Kidney glomerular epithelial cell (primary cell): ENCODE measurements at regions not wholly inside any gene's neighbourhood (a gene's known extent, or its start where the extent isn't known, plus 50 kb on each side); places are given as distances from the start of the nearest gene placed in this dataset.
"Not testable (repeated sequence)": the region's sequence is repeated elsewhere in the genome, so short reads cannot be mapped to it uniquely, and the experiment has no call there.

Experiments
- DNase-seq: peaks from one replicate; lab custom pipeline; 2025; lab: John Stamatoyannopoulos, UW

GRCh38 chr2:89305623-89306022, 614.1 kb downstream of the RPIA start:
- not testable (repeated sequence) for DNase-seq

DNA sequence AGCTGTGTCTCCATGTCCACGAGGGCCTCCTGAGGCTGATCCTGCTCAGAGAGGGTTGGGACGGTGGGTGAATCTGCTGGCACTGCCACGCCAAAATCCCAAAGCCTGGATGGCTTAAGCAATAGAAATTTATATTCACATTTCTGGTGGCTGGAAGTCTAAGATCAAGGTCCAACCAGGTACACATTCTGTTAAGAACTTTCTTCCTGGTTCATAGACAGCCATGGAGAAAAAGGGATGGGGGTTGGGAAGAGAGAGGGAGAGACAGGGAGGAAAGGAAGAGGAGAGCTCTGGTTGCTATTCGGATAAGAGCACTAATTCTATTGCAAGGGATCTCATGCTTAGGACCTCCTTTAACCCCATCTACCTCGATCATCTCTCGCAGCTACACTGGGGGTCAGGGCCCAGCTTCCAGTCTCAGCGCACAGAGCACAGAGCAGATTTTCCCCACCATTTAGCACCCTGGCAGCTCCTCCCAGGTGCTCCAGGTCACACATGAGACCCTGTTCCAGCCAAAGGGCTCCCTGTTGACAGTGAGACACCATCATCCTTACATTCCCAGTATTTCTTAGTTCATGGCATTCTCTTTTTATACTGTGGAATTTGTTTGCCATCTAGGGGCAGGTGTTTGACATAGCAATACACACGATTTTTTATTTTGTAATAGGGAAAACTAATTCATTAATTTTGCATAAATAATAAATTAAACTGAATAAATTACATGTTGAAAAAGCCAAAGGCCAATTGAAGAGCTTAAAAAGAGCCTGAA, 615.6 kb downstream of the RPIA start:
- DNase-seq = not testable (repeated sequence)

GRCh38 chr2:89318990-89319389, 627.5 kb downstream of the RPIA start:
- DNase-seq = not testable (repeated sequence)

GRCh38 chr2:89325894-89326293, 634.4 kb downstream of the RPIA start:
- not testable (repeated sequence) for DNase-seq

GRCh38 chr2:89326455-89326854, 635.0 kb downstream of the RPIA start:
- not testable (repeated sequence) for DNase-seq

DNA sequence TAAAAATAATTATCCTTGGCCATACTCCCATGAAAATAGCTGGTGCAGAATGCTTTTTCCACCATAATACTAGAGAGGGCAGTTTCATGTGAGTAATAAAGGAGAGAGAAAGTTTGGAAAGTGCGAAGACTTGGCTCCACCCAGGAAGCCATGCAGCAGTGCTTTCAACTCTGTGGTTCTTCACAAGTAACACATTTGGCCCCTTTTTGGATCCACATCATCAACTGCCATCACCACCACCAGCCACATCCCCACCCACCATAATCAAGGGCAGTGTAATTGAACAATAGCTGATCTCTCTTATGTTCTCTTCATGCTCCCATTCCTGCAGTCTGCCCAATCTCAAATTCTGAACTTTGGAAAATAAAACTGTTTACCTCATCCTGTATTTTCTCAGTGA, 637.3 kb downstream of the RPIA start:
- DNase-seq = not testable (repeated sequence)
